ENCODE measurements at regions not wholly inside any gene's neighbourhood (a gene's known extent, or its start where the extent isn't known, plus 50 kb on each side); places are given as distances from the start of the nearest gene placed in this dataset.

- no peak overlapping the region for H3K4me3 ChIP-seq
- ATAC-seq (ENCODE audit: low FRiP score in 2 of 2) (no peak), DNase-seq (no peak)
- H3K27me3 ChIP-seq: no peaks in the 10 kb centered on the region
- H3K9me3 ChIP-seq: no peaks in the 10 kb centered on the region
- H3K27ac ChIP-seq: no peak overlapping the region
- no peaks in the 10 kb centered on the region for H3K4me1 ChIP-seq
- H3K36me3 ChIP-seq: no peaks in the 10 kb centered on the region
- 28 to 34% methylated on average over 7 of the region's 7 CpGs for WGBS, 2 donors
- TF ChIP-seq CTCF (IDR thresholded peaks at IDR 0.05): no peak
Measured at GRCh38 chr1:191134796-191135195, 657.1 kb upstream of the BRINP3 start.

DNA sequence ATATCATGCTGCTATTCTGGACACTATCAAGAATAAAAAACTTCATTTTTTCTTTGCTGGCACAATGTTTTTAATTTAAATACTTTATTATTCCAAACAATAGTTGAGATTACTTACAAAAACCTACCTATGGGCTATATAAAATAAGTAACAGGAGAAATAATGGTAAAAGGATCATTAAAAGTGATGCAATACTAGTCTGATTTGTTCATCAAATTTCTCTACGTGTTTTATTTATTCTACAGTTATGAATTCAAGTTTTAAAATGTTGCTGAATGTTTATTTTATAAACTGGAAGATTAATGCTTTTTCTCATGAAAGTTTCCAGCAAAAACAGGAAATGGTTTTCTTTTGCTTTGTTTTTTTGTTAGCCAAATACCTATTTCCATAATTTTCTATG, 662.4 kb upstream of the BRINP3 start:
- H3K4me1 ChIP-seq: no peaks in the 10 kb centered on the region
- H3K27ac ChIP-seq: no peak overlapping the region
- H3K36me3 ChIP-seq: no peaks in the 10 kb centered on the region
- no peaks in the 10 kb centered on the region for H3K9me3 ChIP-seq
- H3K27me3 ChIP-seq: no peaks in the 10 kb centered on the region
- WGBS, 2 donors: 29 to 53% methylated on average over 1 of the region's 1 CpG
- DNase-seq (no peak), ATAC-seq (ENCODE audit: low FRiP score in 2 of 2) (no peak)
- no peak overlapping the region for H3K4me3 ChIP-seq
- TF ChIP-seq POLR2A (IDR thresholded peaks at IDR 0.05): no peak
- no peak for TF ChIP-seq CTCF (IDR thresholded peaks at IDR 0.05)
- no peak for TF ChIP-seq POLR2AphosphoS5 (IDR thresholded peaks at IDR 0.05)
- no peak for TF ChIP-seq EP300 (IDR thresholded peaks at IDR 0.05)

DNA sequence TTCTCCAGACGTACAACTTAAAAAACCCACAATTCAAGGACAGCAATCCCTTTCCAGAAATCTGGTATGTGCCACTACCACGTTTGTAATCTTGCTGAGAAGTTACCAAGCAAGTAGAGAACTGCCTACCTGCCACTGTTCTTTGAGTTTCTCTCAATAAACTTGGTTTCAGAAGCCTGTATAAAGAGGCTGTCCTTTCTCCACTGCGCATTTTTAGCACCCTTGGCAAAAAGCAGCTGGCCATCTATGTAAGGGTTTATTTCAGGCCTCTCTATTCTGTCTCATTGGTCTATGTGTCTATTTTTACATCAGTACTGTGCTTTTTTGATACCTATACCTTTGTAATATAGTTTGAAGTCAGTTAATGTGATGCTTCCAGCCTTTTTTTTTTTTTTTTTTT, 665.1 kb upstream of the BRINP3 start:
- 60 to 75% methylated on average over 3 of the region's 3 CpGs for WGBS, 2 donors
- H3K27ac ChIP-seq: no peak overlapping the region
- H3K9me3 ChIP-seq: no peaks in the 10 kb centered on the region
- no peaks in the 10 kb centered on the region for H3K27me3 ChIP-seq
- H3K4me1 ChIP-seq: no peaks in the 10 kb centered on the region
- DNase-seq: no peak
- TF ChIP-seq POLR2A (IDR thresholded peaks at IDR 0.05): no peak
- no peak for TF ChIP-seq EP300 (IDR thresholded peaks at IDR 0.05)
- no peak for TF ChIP-seq CTCF (IDR thresholded peaks at IDR 0.05)
- no peak for TF ChIP-seq POLR2AphosphoS5 (IDR thresholded peaks at IDR 0.05)
- no peaks in the 10 kb centered on the region for H3K36me3 ChIP-seq
- ATAC-seq (ENCODE audit: low FRiP score in 2 of 2): no peak
- no peak overlapping the region for H3K4me3 ChIP-seq

- 78 to 82% methylated on average over 3 of the region's 3 CpGs for WGBS, 2 donors
- Histone ChIP-seq H3K4me1 (no peaks in the 10 kb centered on the region), H3K36me3 (no peaks in the 10 kb centered on the region), H3K4me3 (no peak overlapping the region), H3K27ac (no peak overlapping the region), H3K27me3 (no peaks in the 10 kb centered on the region), H3K9me3 (no peaks in the 10 kb centered on the region)
- DNase-seq (no peak), ATAC-seq (ENCODE audit: low FRiP score in 2 of 2) (no peak)
- no peak for TF ChIP-seq POLR2A (IDR thresholded peaks at IDR 0.05)
- no peak for TF ChIP-seq CTCF (IDR thresholded peaks at IDR 0.05)
- no peak for TF ChIP-seq POLR2AphosphoS5 (IDR thresholded peaks at IDR 0.05)
- TF ChIP-seq EP300 (IDR thresholded peaks at IDR 0.05): no peak
Measured at GRCh38 chr1:191145834-191146233, 668.2 kb upstream of the BRINP3 start.

GRCh38 chr1:191151321-191151807, 673.7 kb upstream of the BRINP3 start:
- no peaks in the 10 kb centered on the region for H3K4me1 ChIP-seq
- no peak overlapping the region for H3K4me3 ChIP-seq
- peak in 1 of 2 donors; percentile 77 for DNase-seq
- no peak for TF ChIP-seq POLR2A (IDR thresholded peaks at IDR 0.05)
- ATAC-seq (ENCODE audit: low FRiP score in 2 of 2): no peak
- no peaks in the 10 kb centered on the region for H3K27me3 ChIP-seq
- no peaks in the 10 kb centered on the region for H3K9me3 ChIP-seq
- no peak overlapping the region for H3K27ac ChIP-seq
- H3K36me3 ChIP-seq: no peaks in the 10 kb centered on the region
- WGBS, 2 donors: 97 to 100% methylated on average over 1 to 30 of the region's 39 CpGs

All from upper lobe of left lung (tissue), 6 donors.